ENCODE measurements at regions not wholly inside any gene's neighbourhood (a gene's known extent, or its start where the extent isn't known, plus 50 kb on each side); places are given as distances from the start of the nearest gene placed in this dataset.
A peak's percentile ranks its signal among the peaks of the same experiment; 100 is the strongest.
"Not testable (repeated sequence)": the region's sequence is repeated elsewhere in the genome, so short reads cannot be mapped to it uniquely, and the experiment has no call there.

- Histone ChIP-seq H3K4me3 (ENCODE audit: low read length) (no peak overlapping the region), H3K4me2 (ENCODE audit: low read depth, low read length, poor library complexity, severe bottlenecking) (peak overlapping the region; percentile 6), H3K79me2 (ENCODE audit: low read length) (no peaks in the 10 kb centered on the region), H3K27me3 (ENCODE audit: low read length) (no peaks in the 10 kb centered on the region), H3K9me3 (ENCODE audit: low read length) (no peaks in the 10 kb centered on the region), H3K36me3 (ENCODE audit: insufficient read depth, low read length) (no peaks in the 10 kb centered on the region), H3K9me2 (replicated peaks; ENCODE audit: insufficient read depth, low read length) (no peaks in the 10 kb centered on the region), H3K9ac (ENCODE audit: low read length) (no peak overlapping the region), H3K4me1 (ENCODE audit: low read length) (peaks cover 7% of the 10 kb centered on the region; the same call in 1 of the 2 replicates), H4K20me1 (ENCODE audit: insufficient read depth, low read depth, low read length) (no peaks in the 10 kb centered on the region), H3K27ac (ENCODE audit: low read length) (no peak overlapping the region), H2AFZ (ENCODE audit: low read length) (0 out of 2 replicates have a peak overlapping the region, but pooled peaks have one; percentile 44)
- DNase-seq: peak; percentile 92
Measured at GRCh38 chr5:112492291-112492690, 73.2 kb upstream of the EPB41L4A start.

- H3K9me3 ChIP-seq (ENCODE audit: low read length); H3K9me2 ChIP-seq (replicated peaks; ENCODE audit: insufficient read depth, low read length); H3K4me1 ChIP-seq (ENCODE audit: low read length); H3K9ac ChIP-seq (ENCODE audit: low read length); H3K4me2 ChIP-seq (ENCODE audit: low read depth, low read length, poor library complexity, severe bottlenecking); H3K36me3 ChIP-seq (ENCODE audit: insufficient read depth, low read length); H3K27ac ChIP-seq (ENCODE audit: low read length); H2AFZ ChIP-seq (ENCODE audit: low read length); H4K20me1 ChIP-seq (ENCODE audit: insufficient read depth, low read depth, low read length); H3K79me2 ChIP-seq (ENCODE audit: low read length); H3K4me3 ChIP-seq (ENCODE audit: low read length); H3K27me3 ChIP-seq (ENCODE audit: low read length): not testable (repeated sequence)
- DNase-seq: peak; percentile 80
Measured at GRCh38 chr5:112503749-112504501, 84.8 kb upstream of the EPB41L4A start.

GRCh38 chr5:112509097-112509496, 90.0 kb upstream of the EPB41L4A start:
- H3K79me2 ChIP-seq (ENCODE audit: low read length); H3K9me2 ChIP-seq (replicated peaks; ENCODE audit: insufficient read depth, low read length); H3K4me3 ChIP-seq (ENCODE audit: low read length); H3K4me2 ChIP-seq (ENCODE audit: low read depth, low read length, poor library complexity, severe bottlenecking); H3K9me3 ChIP-seq (ENCODE audit: low read length); H2AFZ ChIP-seq (ENCODE audit: low read length); H3K36me3 ChIP-seq (ENCODE audit: insufficient read depth, low read length); DNase-seq; H3K27me3 ChIP-seq (ENCODE audit: low read length); H3K4me1 ChIP-seq (ENCODE audit: low read length); H3K9ac ChIP-seq (ENCODE audit: low read length); H3K27ac ChIP-seq (ENCODE audit: low read length); H4K20me1 ChIP-seq (ENCODE audit: insufficient read depth, low read depth, low read length): not testable (repeated sequence)

GRCh38 chr5:112511920-112512319, 92.8 kb upstream of the EPB41L4A start:
- Histone ChIP-seq H3K9ac (ENCODE audit: low read length) (no peak overlapping the region), H3K79me2 (ENCODE audit: low read length) (no peaks in the 10 kb centered on the region), H3K4me3 (ENCODE audit: low read length) (no peak overlapping the region), H3K9me3 (ENCODE audit: low read length) (peaks cover 5% of the 10 kb centered on the region; the same call in 1 of the 2 replicates), H3K4me2 (ENCODE audit: low read depth, low read length, poor library complexity, severe bottlenecking) (no peak overlapping the region), H3K27me3 (ENCODE audit: low read length) (no peaks in the 10 kb centered on the region), H3K36me3 (ENCODE audit: insufficient read depth, low read length) (no peaks in the 10 kb centered on the region), H3K4me1 (ENCODE audit: low read length) (no peaks in the 10 kb centered on the region), H3K27ac (ENCODE audit: low read length) (no peak overlapping the region), H4K20me1 (ENCODE audit: insufficient read depth, low read depth, low read length) (no peaks in the 10 kb centered on the region), H2AFZ (ENCODE audit: low read length) (no peak overlapping the region), H3K9me2 (replicated peaks; ENCODE audit: insufficient read depth, low read length) (no peaks in the 10 kb centered on the region)
- DNase-seq: no peak

- Histone ChIP-seq H3K27me3 (ENCODE audit: low read length) (no peaks in the 10 kb centered on the region), H4K20me1 (ENCODE audit: insufficient read depth, low read depth, low read length) (no peaks in the 10 kb centered on the region), H3K4me2 (ENCODE audit: low read depth, low read length, poor library complexity, severe bottlenecking) (no peak overlapping the region)
Measured at GRCh38 chr5:112512901-112513300, 93.8 kb upstream of the EPB41L4A start.

GRCh38 chr5:112514111-112514510, 95.0 kb upstream of the EPB41L4A start:
- H3K4me3 ChIP-seq (ENCODE audit: low read length): no peak overlapping the region
- H2AFZ ChIP-seq (ENCODE audit: low read length): no peak overlapping the region
- no peaks in the 10 kb centered on the region for H3K36me3 ChIP-seq (ENCODE audit: insufficient read depth, low read length)

More at GRCh38 chr5:112512901-112513300, 93.8 kb upstream of the EPB41L4A start:
- Histone ChIP-seq H3K27ac (ENCODE audit: low read length) (no peak overlapping the region), H3K9ac (ENCODE audit: low read length) (no peak overlapping the region), H2AFZ (ENCODE audit: low read length) (no peak overlapping the region), H3K4me3 (ENCODE audit: low read length) (no peak overlapping the region), H3K4me1 (ENCODE audit: low read length) (no peaks in the 10 kb centered on the region), H3K36me3 (ENCODE audit: insufficient read depth, low read length) (no peaks in the 10 kb centered on the region), H3K9me3 (ENCODE audit: low read length) (peaks cover 5% of the 10 kb centered on the region; the same call in 1 of the 2 replicates), H3K79me2 (ENCODE audit: low read length) (no peaks in the 10 kb centered on the region), H3K9me2 (replicated peaks; ENCODE audit: insufficient read depth, low read length) (no peaks in the 10 kb centered on the region)
- DNase-seq: no peak

GRCh38 chr5:112520474-112520873, 101.4 kb upstream of the EPB41L4A start:
- H3K4me3 ChIP-seq (ENCODE audit: low read length); H3K36me3 ChIP-seq (ENCODE audit: insufficient read depth, low read length); H3K9me2 ChIP-seq (replicated peaks; ENCODE audit: insufficient read depth, low read length); H3K9ac ChIP-seq (ENCODE audit: low read length); H3K9me3 ChIP-seq (ENCODE audit: low read length); H3K79me2 ChIP-seq (ENCODE audit: low read length); H3K27ac ChIP-seq (ENCODE audit: low read length); H3K27me3 ChIP-seq (ENCODE audit: low read length); DNase-seq; H4K20me1 ChIP-seq (ENCODE audit: insufficient read depth, low read depth, low read length): not testable (repeated sequence)
- Histone ChIP-seq H2AFZ (ENCODE audit: low read length) (0 out of 2 replicates have a peak overlapping the region, but pooled peaks have one; percentile 41), H3K4me2 (ENCODE audit: low read depth, low read length, poor library complexity, severe bottlenecking) (peak overlapping the region; percentile 73), H3K4me1 (ENCODE audit: low read length) (peaks cover 47% of the 10 kb centered on the region)

More at GRCh38 chr5:112514111-112514510, 95.0 kb upstream of the EPB41L4A start:
- no peaks in the 10 kb centered on the region for H3K4me1 ChIP-seq (ENCODE audit: low read length)
- peaks cover 5% of the 10 kb centered on the region; the same call in 1 of the 2 replicates for H3K9me3 ChIP-seq (ENCODE audit: low read length)
- no peak overlapping the region for H3K9ac ChIP-seq (ENCODE audit: low read length)
- no peaks in the 10 kb centered on the region for H3K9me2 ChIP-seq (replicated peaks; ENCODE audit: insufficient read depth, low read length)
- no peak for DNase-seq
- no peak overlapping the region for H3K27ac ChIP-seq (ENCODE audit: low read length)
- H4K20me1 ChIP-seq (ENCODE audit: insufficient read depth, low read depth, low read length): no peaks in the 10 kb centered on the region
- no peak overlapping the region for H3K4me2 ChIP-seq (ENCODE audit: low read depth, low read length, poor library complexity, severe bottlenecking)
- no peaks in the 10 kb centered on the region for H3K27me3 ChIP-seq (ENCODE audit: low read length)
- H3K79me2 ChIP-seq (ENCODE audit: low read length): no peaks in the 10 kb centered on the region

- not testable (repeated sequence) for H3K79me2 ChIP-seq (ENCODE audit: low read length); H4K20me1 ChIP-seq (ENCODE audit: insufficient read depth, low read depth, low read length); H3K36me3 ChIP-seq (ENCODE audit: insufficient read depth, low read length); H3K9me3 ChIP-seq (ENCODE audit: low read length); DNase-seq; H3K9me2 ChIP-seq (replicated peaks; ENCODE audit: insufficient read depth, low read length); H2AFZ ChIP-seq (ENCODE audit: low read length); H3K27me3 ChIP-seq (ENCODE audit: low read length)
- Histone ChIP-seq H3K9ac (ENCODE audit: low read length) (peak overlapping the region; percentile 16; the same call in 1 of the 2 replicates), H3K27ac (ENCODE audit: low read length) (peak overlapping the region; percentile 85), H3K4me2 (ENCODE audit: low read depth, low read length, poor library complexity, severe bottlenecking) (peak overlapping the region; percentile 73), H3K4me3 (ENCODE audit: low read length) (peak overlapping the region; percentile 16; the same call in 1 of the 2 replicates), H3K4me1 (ENCODE audit: low read length) (peaks cover 47% of the 10 kb centered on the region)
Measured at GRCh38 chr5:112522891-112523673, 104.0 kb upstream of the EPB41L4A start.

All from Karpas-422 (cell line).